ENCODE measurements at regions not wholly inside any gene's neighbourhood (a gene's known extent, or its start where the extent isn't known, plus 50 kb on each side); places are given as distances from the start of the nearest gene placed in this dataset.

GRCh38 chr1:75984781-75985180 is 52.6 kb upstream of the ASB17 start:
- FAIRE-seq = no peak
- DNase-seq (ENCODE audit: low spot score) = no peak

GRCh38 chr1:75985827-75986226 is 53.6 kb upstream of the ASB17 start:
- DNase-seq (ENCODE audit: low spot score) (no peak), FAIRE-seq (no peak)

- DNase-seq (ENCODE audit: low spot score) = no peak
- FAIRE-seq = no peak
These were observed 54.3 kb upstream of the ASB17 start for GRCh38 chr1:75986478-75986877.

GRCh38 chr1:75989121-75989520 is 56.9 kb upstream of the ASB17 start:
- DNase-seq (ENCODE audit: low spot score) (no peak), FAIRE-seq (no peak)

GRCh38 chr1:75990686-75991085 is 58.5 kb upstream of the ASB17 start:
- FAIRE-seq (no peak), DNase-seq (ENCODE audit: low spot score) (no peak)

GRCh38 chr1:75991497-75992114 is 59.4 kb upstream of the ASB17 start:
- DNase-seq (ENCODE audit: low spot score) = peak; percentile 82
- FAIRE-seq = peak; percentile 82

GRCh38 chr1:75992312-75992711 is 60.1 kb upstream of the ASB17 start:
- FAIRE-seq = no peak
- no peak for DNase-seq (ENCODE audit: low spot score)

GRCh38 chr1:75993661-75994060 is 61.5 kb upstream of the ASB17 start:
- FAIRE-seq (no peak), DNase-seq (ENCODE audit: low spot score) (no peak)

GRCh38 chr1:75996196-75996595 is 64.0 kb upstream of the ASB17 start:
- FAIRE-seq (no peak), DNase-seq (ENCODE audit: low spot score) (no peak)

GRCh38 chr1:75999034-75999433 is 66.8 kb upstream of the ASB17 start:
- DNase-seq (ENCODE audit: low spot score) = peak; percentile 4
- FAIRE-seq = no peak

GRCh38 chr1:76003946-76004345 is 70.6 kb upstream of the ST6GALNAC3 start:
- FAIRE-seq (no peak), DNase-seq (ENCODE audit: low spot score) (no peak)

- FAIRE-seq (no peak), DNase-seq (ENCODE audit: low spot score) (no peak)
These were observed 68.8 kb upstream of the ST6GALNAC3 start for GRCh38 chr1:76005765-76006164.

- FAIRE-seq = no peak
These were observed 68.3 kb upstream of the ST6GALNAC3 start for GRCh38 chr1:76006234-76006633.

GRCh38 chr1:76010802-76011201 is 63.7 kb upstream of the ST6GALNAC3 start:
- no peak for FAIRE-seq

More at GRCh38 chr1:76006234-76006633, 68.3 kb upstream of the ST6GALNAC3 start:
- peak; percentile 4 for DNase-seq (ENCODE audit: low spot score)

GRCh38 chr1:76012341-76013205 is 62.0 kb upstream of the ST6GALNAC3 start:
- DNase-seq (ENCODE audit: low spot score) = no peak
- no peak for FAIRE-seq

More at GRCh38 chr1:76010802-76011201, 63.7 kb upstream of the ST6GALNAC3 start:
- DNase-seq (ENCODE audit: low spot score) = no peak

GRCh38 chr1:76013206-76013581 is 61.4 kb upstream of the ST6GALNAC3 start:
- DNase-seq (ENCODE audit: low spot score) = no peak
- FAIRE-seq = no peak

GRCh38 chr1:76015478-76016103 is 59.0 kb upstream of the ST6GALNAC3 start:
- no peak for FAIRE-seq
- DNase-seq (ENCODE audit: low spot score) = no peak

- DNase-seq (ENCODE audit: low spot score) (no peak), FAIRE-seq (no peak)
These were observed 56.5 kb upstream of the ST6GALNAC3 start for GRCh38 chr1:76018045-76018444.

GRCh38 chr1:76021846-76022245 is 52.7 kb upstream of the ST6GALNAC3 start:
- no peak for FAIRE-seq
- no peak for DNase-seq (ENCODE audit: low spot score)

- DNase-seq (ENCODE audit: low spot score) (peak; percentile 29), FAIRE-seq (no peak)
These were observed 50.7 kb upstream of the ST6GALNAC3 start for GRCh38 chr1:76023669-76024435.

Data from urothelium cell line (cell line).